Gastrocnemius medialis (tissue), 4 donors: ENCODE measurements at regions not wholly inside any gene's neighbourhood (a gene's known extent, or its start where the extent isn't known, plus 50 kb on each side); places are given as distances from the start of the nearest gene placed in this dataset.

Experiments used
- POLR2A ChIP-seq, 2 donors: fragments of 450-650 bp; IDR thresholded peaks; one replicate each; pipeline ENCODE4 v1.6.1; 2017; ENCODE audit warnings: antibody characterized with exemption in 2 of 2, mild to moderate bottlenecking in 2 of 2, moderate library complexity in 2 of 2
- TF ChIP-seq, protein P1 (sequence below), 5 experiments: fragments of 450-650 bp in 3 of 5; fragments of 200-600 bp in 2 of 5; sonication (generic) in 2 of 5; IDR thresholded peaks in 4 of 5; conservative IDR thresholded peaks in 1 of 5; 1 replicate in 4 of 5; 2 replicates in 1 of 5; pipeline ENCODE4 v1.5.1; 2016 to 2019; ENCODE audit warnings: antibody characterized with exemption in 5 of 5, mild to moderate bottlenecking in 3 of 5, moderate library complexity in 3 of 5

DNA sequence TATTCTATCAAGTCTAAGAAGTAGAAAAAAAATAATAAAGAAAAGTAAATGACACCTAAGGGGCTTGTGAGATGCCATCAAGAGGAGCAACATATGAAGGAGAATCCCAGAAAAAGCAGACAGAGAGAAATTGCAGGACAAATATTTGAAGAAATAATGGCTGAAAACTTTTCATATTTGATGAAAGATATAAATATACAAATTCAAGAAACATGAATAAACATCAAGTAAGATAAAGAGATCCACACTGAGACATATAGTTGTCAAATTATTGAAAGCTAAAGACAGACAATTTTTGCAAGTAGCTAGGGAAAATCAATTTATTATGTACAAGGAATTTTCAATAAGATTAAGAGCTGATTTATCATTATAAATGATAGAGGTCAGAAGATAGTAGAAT lies 558.0 kb downstream of the ZWINT start:
- TF ChIP-seq, protein P1, sequence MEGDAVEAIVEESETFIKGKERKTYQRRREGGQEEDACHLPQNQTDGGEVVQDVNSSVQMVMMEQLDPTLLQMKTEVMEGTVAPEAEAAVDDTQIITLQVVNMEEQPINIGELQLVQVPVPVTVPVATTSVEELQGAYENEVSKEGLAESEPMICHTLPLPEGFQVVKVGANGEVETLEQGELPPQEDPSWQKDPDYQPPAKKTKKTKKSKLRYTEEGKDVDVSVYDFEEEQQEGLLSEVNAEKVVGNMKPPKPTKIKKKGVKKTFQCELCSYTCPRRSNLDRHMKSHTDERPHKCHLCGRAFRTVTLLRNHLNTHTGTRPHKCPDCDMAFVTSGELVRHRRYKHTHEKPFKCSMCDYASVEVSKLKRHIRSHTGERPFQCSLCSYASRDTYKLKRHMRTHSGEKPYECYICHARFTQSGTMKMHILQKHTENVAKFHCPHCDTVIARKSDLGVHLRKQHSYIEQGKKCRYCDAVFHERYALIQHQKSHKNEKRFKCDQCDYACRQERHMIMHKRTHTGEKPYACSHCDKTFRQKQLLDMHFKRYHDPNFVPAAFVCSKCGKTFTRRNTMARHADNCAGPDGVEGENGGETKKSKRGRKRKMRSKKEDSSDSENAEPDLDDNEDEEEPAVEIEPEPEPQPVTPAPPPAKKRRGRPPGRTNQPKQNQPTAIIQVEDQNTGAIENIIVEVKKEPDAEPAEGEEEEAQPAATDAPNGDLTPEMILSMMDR (IDR thresholded peaks at IDR 0.05 in 4 of 5, conservative IDR thresholded peaks at IDR 0.05 in 1 of 5) = no peak
- no peak for TF ChIP-seq POLR2A (IDR thresholded peaks at IDR 0.05)
